ENCODE measurements at regions not wholly inside any gene's neighbourhood (a gene's known extent, or its start where the extent isn't known, plus 50 kb on each side); places are given as distances from the start of the nearest gene placed in this dataset.

DNA sequence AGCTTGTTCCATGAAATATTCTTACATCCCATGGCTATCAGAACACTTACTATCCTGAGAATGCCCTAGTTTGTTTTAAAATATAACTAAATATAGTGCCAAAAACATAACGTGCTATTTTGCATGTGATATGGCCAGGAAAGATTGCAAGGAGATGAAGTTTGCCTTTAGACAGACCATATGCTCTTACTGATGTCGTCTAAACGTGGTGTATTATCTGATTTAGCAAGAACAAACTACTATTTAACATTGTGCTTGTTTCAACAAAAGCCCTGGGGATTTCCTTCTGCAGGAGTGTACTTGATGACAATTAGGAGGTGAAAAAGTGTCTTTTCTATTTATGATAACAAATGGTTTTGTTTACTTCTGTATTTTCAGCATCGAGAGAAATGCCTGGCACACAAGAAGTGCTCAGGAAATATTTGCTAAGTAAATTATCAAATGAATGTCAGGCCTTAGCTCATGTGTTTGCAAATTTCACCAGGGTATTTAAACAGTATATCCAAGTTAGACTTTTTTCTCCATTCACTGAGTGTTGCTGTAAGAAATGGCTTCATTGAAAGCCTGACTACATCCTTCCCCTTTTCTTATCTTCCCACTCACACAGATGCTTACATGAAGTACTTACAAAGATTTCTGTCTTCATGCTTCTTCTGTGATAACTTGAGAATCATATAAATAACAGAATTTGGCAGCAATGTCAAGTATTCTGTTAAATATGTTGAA lies 1033.6 kb downstream of the CDH8 start:
- FAIRE-seq: no peak
- H3K27ac ChIP-seq (ENCODE audit: extremely low read depth, low read depth, low read length): no peak overlapping the region
- H4K20me1 ChIP-seq (replicated peaks; ENCODE audit: control insufficient read depth, insufficient read depth, low read length): no peaks in the 10 kb centered on the region
- no peak overlapping the region for H3K4me3 ChIP-seq
- intact Hi-C loops (cut with micrococcal nuclease): no loop called here
- no peak overlapping the region for H3K4me2 ChIP-seq (ENCODE audit: insufficient read depth, low read length)
- no peaks in the 10 kb centered on the region for H3K9me1 ChIP-seq (ENCODE audit: control insufficient read depth, insufficient read depth, low read length)
- ATAC-seq: no peak
- no peaks in the 10 kb centered on the region for H3K27me3 ChIP-seq (ENCODE audit: control insufficient read depth in 2 of 2, insufficient read depth in 2 of 2, low read length in 2 of 2)
- H3K9me3 ChIP-seq (replicated peaks; ENCODE audit: control insufficient read depth, insufficient read depth, low read depth, low read length): no peaks in the 10 kb centered on the region; the same call in 1 of the 2 replicates
- no peaks in the 10 kb centered on the region for H3K4me1 ChIP-seq (replicated peaks in 1 of 2; ENCODE audit: control insufficient read depth in 2 of 2, insufficient read depth in 2 of 2, low read length in 2 of 2)
- CTCF ChIA-PET (ENCODE audit: low intra/inter-chr PET ratio): no interaction called here
- H2AFZ ChIP-seq (ENCODE audit: low read depth, low read length): no peak overlapping the region
- no peak overlapping the region for H3K9ac ChIP-seq (ENCODE audit: insufficient read depth in 1 of 2, low read depth in 2 of 2, low read length in 2 of 2)
- no peak for DNase-seq (ENCODE audit: extremely low read depth in 1 of 4, low spot score in 3 of 4)
- in situ Hi-C loops (cut with MboI): no loop called here
- no peaks in the 10 kb centered on the region for H3K36me3 ChIP-seq (ENCODE audit: control insufficient read depth, insufficient read depth, low read length)
- no peaks in the 10 kb centered on the region for H3K79me2 ChIP-seq (ENCODE audit: control insufficient read depth, insufficient read depth, low read length)
- TF ChIP-seq ZNF707 (CRISPR knock-in tag; conservative IDR thresholded peaks at IDR 0.05) (no peak), L3MBTL2 (IDR thresholded peaks at IDR 0.05) (no peak), TCF3 (CRISPR knock-in tag; IDR thresholded peaks at IDR 0.05) (no peak), XRCC5 (IDR thresholded peaks at IDR 0.05; ENCODE audit: low read depth, low read length) (no peak), CCAR2 (IDR thresholded peaks at IDR 0.05; ENCODE audit: low read depth, low read length) (no peak), KLF6 (CRISPR knock-in tag; IDR thresholded peaks at IDR 0.05; ENCODE audit: borderline replicate concordance) (no peak), PPARD (CRISPR knock-in tag; IDR thresholded peaks at IDR 0.05) (no peak), CHD2 (IDR thresholded peaks at IDR 0.05; ENCODE audit: low read depth, low read length) (no peak), ZNF668 (CRISPR knock-in tag; IDR thresholded peaks at IDR 0.05) (no peak), ZNF217 (CRISPR knock-in tag; IDR thresholded peaks at IDR 0.05) (no peak)
- TF ChIP-seq, protein P1, sequence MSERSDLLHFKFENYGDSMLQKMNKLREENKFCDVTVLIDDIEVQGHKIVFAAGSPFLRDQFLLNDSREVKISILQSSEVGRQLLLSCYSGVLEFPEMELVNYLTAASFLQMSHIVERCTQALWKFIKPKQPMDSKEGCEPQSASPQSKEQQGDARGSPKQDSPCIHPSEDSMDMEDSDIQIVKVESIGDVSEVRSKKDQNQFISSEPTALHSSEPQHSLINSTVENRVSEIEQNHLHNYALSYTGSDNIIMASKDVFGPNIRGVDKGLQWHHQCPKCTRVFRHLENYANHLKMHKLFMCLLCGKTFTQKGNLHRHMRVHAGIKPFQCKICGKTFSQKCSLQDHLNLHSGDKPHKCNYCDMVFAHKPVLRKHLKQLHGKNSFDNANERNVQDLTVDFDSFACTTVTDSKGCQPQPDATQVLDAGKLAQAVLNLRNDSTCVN (CRISPR knock-in tag; IDR thresholded peaks at IDR 0.05): no peak
- TF ChIP-seq, protein P2, sequence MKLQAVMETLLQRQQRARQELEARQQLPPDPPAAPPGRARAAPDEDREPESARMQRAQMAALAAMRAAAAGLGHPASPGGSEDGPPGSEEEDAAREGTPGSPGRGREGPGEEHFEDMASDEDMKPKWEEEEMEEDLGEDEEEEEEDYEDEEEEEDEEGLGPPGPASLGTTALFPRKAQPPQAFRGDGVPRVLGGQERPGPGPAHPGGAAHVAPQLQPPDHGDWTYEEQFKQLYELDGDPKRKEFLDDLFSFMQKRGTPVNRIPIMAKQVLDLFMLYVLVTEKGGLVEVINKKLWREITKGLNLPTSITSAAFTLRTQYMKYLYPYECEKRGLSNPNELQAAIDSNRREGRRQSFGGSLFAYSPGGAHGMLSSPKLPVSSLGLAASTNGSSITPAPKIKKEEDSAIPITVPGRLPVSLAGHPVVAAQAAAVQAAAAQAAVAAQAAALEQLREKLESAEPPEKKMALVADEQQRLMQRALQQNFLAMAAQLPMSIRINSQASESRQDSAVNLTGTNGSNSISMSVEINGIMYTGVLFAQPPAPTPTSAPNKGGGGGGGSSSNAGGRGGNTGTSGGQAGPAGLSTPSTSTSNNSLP (IDR thresholded peaks at IDR 0.05; ENCODE audit: borderline replicate concordance, low read depth, low read length): no peak
- TF ChIP-seq, protein P3, sequence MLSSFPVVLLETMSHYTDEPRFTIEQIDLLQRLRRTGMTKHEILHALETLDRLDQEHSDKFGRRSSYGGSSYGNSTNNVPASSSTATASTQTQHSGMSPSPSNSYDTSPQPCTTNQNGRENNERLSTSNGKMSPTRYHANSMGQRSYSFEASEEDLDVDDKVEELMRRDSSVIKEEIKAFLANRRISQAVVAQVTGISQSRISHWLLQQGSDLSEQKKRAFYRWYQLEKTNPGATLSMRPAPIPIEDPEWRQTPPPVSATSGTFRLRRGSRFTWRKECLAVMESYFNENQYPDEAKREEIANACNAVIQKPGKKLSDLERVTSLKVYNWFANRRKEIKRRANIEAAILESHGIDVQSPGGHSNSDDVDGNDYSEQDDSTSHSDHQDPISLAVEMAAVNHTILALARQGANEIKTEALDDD (IDR thresholded peaks at IDR 0.05): no peak
- TF ChIP-seq, protein P4, sequence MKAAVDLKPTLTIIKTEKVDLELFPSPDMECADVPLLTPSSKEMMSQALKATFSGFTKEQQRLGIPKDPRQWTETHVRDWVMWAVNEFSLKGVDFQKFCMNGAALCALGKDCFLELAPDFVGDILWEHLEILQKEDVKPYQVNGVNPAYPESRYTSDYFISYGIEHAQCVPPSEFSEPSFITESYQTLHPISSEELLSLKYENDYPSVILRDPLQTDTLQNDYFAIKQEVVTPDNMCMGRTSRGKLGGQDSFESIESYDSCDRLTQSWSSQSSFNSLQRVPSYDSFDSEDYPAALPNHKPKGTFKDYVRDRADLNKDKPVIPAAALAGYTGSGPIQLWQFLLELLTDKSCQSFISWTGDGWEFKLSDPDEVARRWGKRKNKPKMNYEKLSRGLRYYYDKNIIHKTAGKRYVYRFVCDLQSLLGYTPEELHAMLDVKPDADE (conservative IDR thresholded peaks at IDR 0.05; ENCODE audit: control insufficient read depth, low read depth, low read length): no peak
- POLR2A ChIA-PET: no interaction called here
- no TSS peak for BruUV-seq (replicated peaks)
- WGBS (ENCODE audit: insufficient coverage, low coverage, missing lambda C conversion rate): 0% methylated on average over 4 of the region's 4 CpGs
